Adrenal gland (tissue), 5 donors: ENCODE measurements at regions not wholly inside any gene's neighbourhood (a gene's known extent, or its start where the extent isn't known, plus 50 kb on each side); places are given as distances from the start of the nearest gene placed in this dataset.

Experiments
- CTCF ChIP-seq, 6 experiments: fragments of 450-650 bp in 4 of 6; fragments of 200-600 bp in 2 of 6; sonication (generic) in 1 of 6; IDR thresholded peaks; 1 replicate in 5 of 6; 2 replicates in 1 of 6; pipeline versions ENCODE4 v1.5.1 to v1.8.0; 2016 to 2021; ENCODE audit warnings: antibody characterized with exemption in 6 of 6, mild to moderate bottlenecking in 2 of 6, moderate library complexity in 1 of 6
- POLR2A ChIP-seq, 2 donors: fragments of 450-650 bp; IDR thresholded peaks; one replicate each; pipeline ENCODE4 v1.6.1; 2017; ENCODE audit warnings: antibody characterized with exemption in 2 of 2, mild to moderate bottlenecking in 2 of 2, moderate library complexity in 1 of 2
- donor health status: DM: no; HTN: no; CAD: no.

DNA sequence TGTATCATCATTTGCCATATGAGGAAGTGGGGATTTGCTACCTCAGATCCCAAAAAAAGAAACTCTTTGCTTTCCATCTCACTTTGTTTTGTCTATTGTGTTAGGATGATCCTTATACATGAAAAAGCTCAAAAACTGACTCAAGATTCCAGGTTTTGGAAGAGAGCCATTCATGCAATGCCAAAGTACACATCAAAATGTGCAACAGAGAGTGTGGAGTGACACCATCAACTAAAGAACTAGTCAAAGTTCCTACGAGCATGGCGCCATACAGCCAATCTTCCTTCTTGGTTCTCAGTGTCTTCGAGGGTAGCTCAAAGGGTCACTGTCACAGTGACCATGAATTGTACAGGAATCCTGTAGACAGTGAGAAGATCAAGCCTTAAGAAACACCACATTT, 255.8 kb upstream of the SASH1 start:
- TF ChIP-seq CTCF (IDR thresholded peaks at IDR 0.05) (no peak), POLR2A (IDR thresholded peaks at IDR 0.05) (no peak)
